HFF-Myc (cell line): ENCODE measurements at regions not wholly inside any gene's neighbourhood (a gene's known extent, or its start where the extent isn't known, plus 50 kb on each side); places are given as distances from the start of the nearest gene placed in this dataset.

Experiments used
- DNase-seq: peaks from one replicate; pipeline ENCODE4 v3.0.0-alpha.2; 2011; ENCODE audit warnings: low read depth; ENCODE audit errors: extremely low read depth
- H3K4me3 ChIP-seq: replicated peaks from 2 replicates; pipeline ENCODE4 v1.5.1; 2011; ENCODE audit warnings: low read depth, mild to moderate bottlenecking, control low read depth, low read length
- CTCF ChIP-seq: IDR thresholded peaks from 2 replicates; pipeline ENCODE4 v1.5.1; 2012; ENCODE audit warnings: mild to moderate bottlenecking, low read depth, low read length, control low read depth; ENCODE audit errors: missing control alignments

DNA sequence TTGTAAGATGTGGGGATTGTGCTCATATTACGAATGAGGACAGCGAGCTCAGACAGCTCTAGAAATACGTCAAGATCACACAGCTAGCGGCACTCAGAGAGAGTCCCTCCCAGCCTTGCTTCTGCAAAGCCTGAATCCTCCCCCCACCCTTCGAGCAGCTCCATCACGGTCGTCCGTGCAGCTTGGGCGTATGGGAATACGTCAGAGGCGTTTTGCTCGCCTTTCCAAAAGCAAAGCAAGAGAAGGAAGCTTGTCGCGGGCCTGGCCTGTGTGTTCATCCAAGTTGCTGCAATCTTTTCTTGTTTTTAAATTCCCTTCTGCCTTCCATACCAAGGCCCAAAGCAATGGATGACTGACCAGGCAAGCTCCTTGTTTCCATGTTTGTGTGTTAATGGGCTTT is 125.5 kb upstream of the IRF2BP2 start:
- H3K4me3 ChIP-seq: no peak overlapping the region
- DNase-seq: no peak
- no peak for TF ChIP-seq CTCF

DNA sequence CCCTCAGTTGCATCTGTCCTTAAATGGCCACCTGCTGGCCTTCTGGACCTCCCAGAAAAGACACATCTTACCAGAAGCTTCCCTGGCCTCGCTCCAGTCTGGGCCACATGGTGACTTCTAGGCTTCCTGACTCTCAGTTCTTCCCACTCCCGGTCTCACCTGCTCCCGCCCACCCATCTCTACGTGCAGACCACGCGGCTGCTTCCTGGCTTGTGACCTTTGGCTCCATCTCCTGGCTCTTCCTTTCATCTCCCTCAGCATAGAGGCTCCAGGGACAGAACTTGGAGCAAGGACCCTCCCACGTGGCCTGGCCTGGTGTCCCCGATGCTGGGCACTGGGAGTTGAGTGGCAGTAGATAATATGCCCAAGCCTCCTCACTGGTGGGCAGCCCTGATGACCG is 124.9 kb upstream of the IRF2BP2 start:
- H3K4me3 ChIP-seq: no peak overlapping the region
- no peak for TF ChIP-seq CTCF
- DNase-seq: no peak

DNA sequence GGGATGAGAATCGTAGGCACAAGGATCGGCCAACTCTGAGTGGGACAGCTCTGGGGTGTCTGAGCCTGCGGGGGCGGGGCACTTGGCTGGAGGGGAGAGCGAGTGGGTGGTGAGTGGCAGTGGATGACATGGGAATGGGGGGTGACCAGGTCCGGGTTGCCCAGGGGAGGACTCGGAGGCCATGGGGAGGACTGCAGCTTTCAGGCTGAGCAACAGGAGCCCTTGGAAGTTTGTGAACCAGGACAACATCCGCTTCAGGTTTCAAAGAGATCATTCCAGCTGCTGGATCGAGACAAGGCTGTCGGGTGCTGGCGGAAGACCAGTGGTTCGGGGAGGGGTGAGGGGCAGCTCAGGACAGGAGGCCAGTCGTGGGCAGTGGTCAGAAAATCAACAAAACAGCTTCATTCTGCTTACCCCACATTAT is 124.4 kb upstream of the IRF2BP2 start:
- no peak for DNase-seq
- TF ChIP-seq CTCF: no peak
- H3K4me3 ChIP-seq: no peak overlapping the region

- no peak for TF ChIP-seq CTCF
- no peak for DNase-seq
- H3K4me3 ChIP-seq: no peak overlapping the region
These were observed 123.4 kb upstream of the IRF2BP2 start for GRCh38 chr1:234733427-234733826.

- TF ChIP-seq CTCF: no peak
- no peak overlapping the region for H3K4me3 ChIP-seq
- DNase-seq: no peak
These were observed 122.9 kb upstream of the IRF2BP2 start for GRCh38 chr1:234732671-234733390.

DNA sequence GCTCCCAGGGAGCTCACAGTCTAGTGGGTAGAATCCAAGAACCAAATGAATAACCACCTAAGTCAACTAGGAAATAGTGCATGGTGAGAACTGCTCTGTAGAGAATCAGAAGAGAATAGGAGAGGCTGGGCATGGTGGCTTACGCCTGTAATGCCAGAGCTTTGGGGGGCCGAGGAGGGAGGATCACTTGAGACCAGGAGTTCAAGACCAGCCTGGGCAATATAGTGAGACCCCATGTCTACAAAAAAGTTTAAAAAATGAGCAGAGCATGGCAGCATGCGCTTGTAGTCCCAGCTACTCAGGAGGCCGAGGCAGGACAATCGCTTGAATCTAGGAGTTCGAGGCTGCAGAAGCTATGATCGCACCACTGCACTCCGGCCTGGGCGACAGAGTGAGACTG is 122.3 kb upstream of the IRF2BP2 start:
- DNase-seq: no peak

More for the DNA sequence above, 122.3 kb upstream of the IRF2BP2 start:
- no peak overlapping the region for H3K4me3 ChIP-seq
- no peak for TF ChIP-seq CTCF
